ENCODE measurements at regions not wholly inside any gene's neighbourhood (a gene's known extent, or its start where the extent isn't known, plus 50 kb on each side); places are given as distances from the start of the nearest gene placed in this dataset.

DNA sequence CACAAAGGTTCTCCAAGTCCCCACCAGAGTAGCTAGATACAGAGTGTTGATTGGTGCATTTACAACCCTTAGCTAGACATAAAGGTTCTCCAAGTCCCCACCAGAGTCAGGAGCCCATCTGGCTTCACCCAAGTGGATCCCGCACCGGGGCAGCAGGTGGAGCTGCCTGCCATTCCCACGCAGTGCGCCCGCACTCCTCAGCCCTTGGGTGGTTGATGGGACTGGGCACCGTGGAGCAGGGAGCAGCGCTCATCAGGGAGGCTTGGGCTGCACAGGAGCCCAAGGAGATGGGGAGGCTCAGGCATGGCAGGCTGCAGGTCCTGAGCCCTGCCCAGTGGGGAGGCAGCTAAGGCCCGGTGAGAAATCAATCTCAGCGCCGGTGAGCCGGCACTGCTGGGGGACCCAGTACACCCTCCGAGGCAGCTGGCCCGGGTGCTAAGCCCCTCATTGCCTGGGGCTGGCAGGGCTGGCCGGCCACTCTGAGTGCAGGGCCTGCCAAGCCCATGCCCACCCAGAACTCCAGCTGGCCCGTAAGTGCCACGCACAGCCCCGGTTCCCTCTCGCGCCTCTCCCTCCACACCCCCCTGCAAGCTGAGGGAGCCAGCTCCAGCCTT is 404.1 kb downstream of the METTL15 start:
- TF ChIP-seq ZNF274 (IDR thresholded peaks at IDR 0.05; ENCODE audit: low read depth, low read length) (no peak), SUZ12 (IDR thresholded peaks at IDR 0.05; ENCODE audit: extremely low read depth, insufficient read depth, insufficient read length) (no peak), YY1 (IDR thresholded peaks at IDR 0.05; ENCODE audit: insufficient read depth, insufficient read length) (no peak)

Data from NT2/D1 (cell line).